Right renal cortex interstitium (tissue), 3 donors: ENCODE measurements at regions not wholly inside any gene's neighbourhood (a gene's known extent, or its start where the extent isn't known, plus 50 kb on each side); places are given as distances from the start of the nearest gene placed in this dataset.
A peak's percentile ranks its signal among the peaks of the same experiment; 100 is the strongest.

Experiments
- DNase-seq, 3 donors: peaks; one replicate each; pipeline ENCODE4 v3.0.0-alpha.2; 2013; ENCODE audit warnings: low read depth in 3 of 3, low spot score in 2 of 3

DNA sequence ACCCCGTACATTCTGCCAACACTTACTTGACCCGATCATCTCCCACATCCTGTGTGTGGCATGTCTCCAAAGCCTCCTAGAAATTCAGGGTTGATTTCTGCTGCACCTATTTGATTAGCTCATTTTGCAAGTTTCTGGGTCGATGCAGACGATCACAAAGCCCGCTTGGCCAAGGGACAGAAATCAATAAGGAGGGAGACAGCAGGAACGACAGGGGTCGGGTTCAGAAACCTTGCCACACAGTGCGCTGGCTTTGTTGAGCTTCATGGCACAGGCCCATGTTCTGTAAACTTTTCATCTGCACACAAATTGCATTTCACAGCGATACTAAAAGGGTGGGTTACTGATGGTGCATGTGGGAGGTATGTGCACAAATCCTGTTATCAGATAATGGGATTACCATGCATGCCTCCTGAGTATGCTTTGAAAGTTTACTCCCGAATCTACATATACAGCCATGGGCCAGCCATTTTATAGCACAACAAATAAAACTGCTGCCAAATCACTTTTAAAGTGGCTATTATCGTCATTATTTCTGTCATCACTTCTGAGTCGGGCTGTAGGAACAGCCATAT, 95.9 kb upstream of the ATP11B start:
- no peak for DNase-seq

GRCh38 chr3:182698078-182698477, 95.2 kb upstream of the ATP11B start:
- no peak for DNase-seq

- DNase-seq = no peak
Measured at GRCh38 chr3:182699550-182700170, 93.6 kb upstream of the ATP11B start.

GRCh38 chr3:182702216-182702615, 91.1 kb upstream of the ATP11B start:
- DNase-seq = no peak

DNA sequence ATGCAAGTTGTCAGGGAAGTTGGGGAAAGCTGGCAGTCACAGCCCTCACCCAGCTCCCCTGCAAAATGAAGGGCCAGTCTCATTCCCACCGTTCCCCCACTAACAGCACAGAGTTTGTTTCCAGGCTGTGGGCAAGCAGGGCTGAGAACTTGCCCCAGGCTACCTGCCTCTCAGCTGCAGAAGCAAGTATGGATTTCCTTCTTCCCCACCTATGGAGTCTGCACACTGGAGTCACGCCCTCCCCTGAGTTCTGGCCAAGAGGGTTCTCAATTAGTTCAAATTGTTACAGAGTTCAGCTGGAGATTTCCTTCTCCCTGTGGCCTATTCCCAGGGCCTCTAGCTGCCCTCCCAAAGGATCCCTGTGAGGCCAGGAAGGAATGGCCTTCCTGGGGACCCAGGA, 90.1 kb upstream of the ATP11B start:
- no peak for DNase-seq

DNA sequence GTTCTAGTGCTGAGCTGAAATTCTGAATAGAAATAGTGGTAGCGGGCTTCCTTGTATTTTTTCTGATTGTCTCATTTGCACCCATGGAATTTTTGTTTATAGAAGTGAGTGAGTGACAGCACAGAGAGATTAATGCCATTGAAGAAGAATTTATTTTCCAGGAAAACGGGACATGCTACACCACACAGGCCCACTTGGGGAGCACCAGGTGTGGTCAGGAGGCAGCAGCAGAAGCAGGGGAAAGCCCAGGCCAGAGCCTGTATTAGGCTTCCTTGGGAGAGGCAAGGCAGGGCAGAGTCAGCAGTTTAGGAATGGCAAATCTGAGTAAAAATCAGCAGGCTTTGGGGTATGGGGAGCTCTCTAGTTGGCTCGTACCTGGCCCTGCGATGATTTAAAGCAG, 88.4 kb upstream of the ATP11B start:
- no peak for DNase-seq

GRCh38 chr3:182708810-182709209, 84.5 kb upstream of the ATP11B start:
- no peak for DNase-seq

- DNase-seq = no peak
Measured at GRCh38 chr3:182709306-182709705, 84.0 kb upstream of the ATP11B start.

- no peak for DNase-seq
Measured at GRCh38 chr3:182710557-182711157, 82.6 kb upstream of the ATP11B start.

DNA sequence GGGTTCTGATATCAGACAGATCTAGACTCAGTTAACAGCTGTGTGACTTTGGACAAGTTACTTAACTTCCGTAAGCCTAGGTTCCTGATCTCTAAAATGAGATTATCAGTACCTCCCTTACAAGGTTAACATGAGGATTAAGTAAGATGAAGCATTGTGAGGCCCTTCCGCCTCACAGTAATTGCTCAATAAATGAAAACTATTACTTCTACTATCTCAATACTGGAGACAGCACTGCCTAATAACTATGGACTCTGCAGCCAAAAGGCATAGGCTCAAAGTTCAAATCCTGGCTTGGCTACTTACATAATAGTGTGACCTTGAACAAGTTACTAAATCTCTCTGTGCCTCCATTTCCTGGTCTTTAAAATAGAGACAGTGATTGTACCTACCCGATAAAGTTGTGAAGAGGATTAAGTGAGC, 82.0 kb upstream of the ATP11B start:
- DNase-seq = no peak

- no peak for DNase-seq
Measured at GRCh38 chr3:182711853-182712252, 81.5 kb upstream of the ATP11B start.

- no peak for DNase-seq
Measured at GRCh38 chr3:182713111-182713510, 80.2 kb upstream of the ATP11B start.

DNA sequence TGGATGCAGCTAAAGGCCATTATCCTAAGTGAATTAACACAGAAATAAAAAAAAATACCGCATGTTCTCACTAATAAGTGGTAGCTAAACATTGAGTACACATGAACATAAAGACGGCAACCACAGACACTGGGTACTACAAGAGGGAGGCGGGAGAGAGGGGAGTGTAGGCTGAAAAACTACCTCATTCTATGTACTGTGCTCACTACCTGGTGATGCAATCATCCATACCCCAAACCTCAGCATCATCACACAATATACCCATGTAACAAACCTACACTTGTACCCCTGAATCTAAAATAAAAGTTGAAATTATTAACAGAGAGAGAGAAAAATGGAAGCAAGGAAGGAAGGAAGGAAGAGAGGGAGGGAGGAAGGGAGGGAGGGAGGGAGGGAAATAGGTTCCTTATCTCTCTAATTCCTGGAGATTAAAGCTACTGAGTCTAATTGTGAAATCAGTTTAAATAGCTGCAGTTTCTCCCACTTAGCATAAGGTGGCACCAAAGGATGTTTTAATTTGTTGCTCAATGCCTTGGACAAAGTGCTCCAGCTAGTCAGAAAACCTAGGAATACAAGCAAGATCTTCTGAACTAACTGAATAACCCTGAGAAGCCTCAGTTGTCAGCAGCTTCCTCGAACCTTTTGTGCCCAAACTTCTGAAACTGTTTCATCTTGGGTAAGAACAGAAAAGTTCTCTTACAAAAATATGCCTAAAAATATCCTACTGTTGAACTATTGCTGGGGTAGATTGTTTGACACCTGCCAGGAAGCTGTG, 79.4 kb upstream of the ATP11B start:
- DNase-seq = no peak

DNA sequence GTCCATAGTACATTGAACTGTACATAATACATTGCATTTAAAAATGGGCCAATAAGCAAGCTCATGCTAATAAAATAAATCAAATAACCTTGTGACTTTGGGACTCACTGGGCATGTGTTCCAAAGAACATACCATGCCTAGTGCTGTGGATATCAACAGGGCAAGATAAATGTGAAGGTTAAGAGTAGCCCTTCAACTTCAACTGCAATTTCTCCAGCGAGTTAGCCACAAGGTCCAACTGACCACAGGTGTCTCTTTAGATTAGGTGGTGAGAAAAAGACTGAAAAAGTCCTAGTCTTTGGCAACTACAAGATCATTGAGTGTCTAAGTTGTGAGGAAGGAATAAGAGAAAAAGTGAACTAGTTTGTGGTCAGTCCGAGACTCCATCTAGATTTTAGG, 78.3 kb upstream of the ATP11B start:
- no peak for DNase-seq

DNA sequence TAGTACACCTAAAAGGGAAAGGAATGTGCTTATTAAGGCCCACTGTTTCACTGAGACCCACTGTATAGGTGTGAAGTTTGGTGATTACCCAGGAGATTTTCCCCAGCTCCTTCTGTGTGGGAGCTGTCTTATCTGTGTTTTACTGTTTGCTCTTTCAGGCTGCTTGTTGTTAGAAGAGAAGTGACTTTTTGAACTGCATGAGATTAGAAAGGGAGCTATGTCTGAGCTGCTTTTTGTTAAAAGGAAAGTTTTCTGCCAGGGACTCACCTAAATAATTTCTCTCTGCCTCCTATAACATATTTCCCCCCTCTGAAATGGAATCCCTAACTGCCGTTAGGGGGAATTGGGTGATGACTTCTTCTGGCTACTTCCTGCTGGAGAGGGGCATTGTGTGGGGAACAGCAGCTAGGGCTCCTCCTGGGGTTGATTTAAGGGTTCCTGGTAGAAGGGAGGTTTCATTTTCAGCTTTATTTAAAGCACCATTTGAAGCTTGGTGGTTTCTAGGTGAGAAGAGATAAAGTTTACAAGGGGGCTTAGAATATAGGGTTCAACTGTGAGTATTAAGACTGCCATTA, 77.1 kb upstream of the ATP11B start:
- no peak for DNase-seq

GRCh38 chr3:182717216-182717615, 76.1 kb upstream of the ATP11B start:
- no peak for DNase-seq

GRCh38 chr3:182722907-182723306, 70.4 kb upstream of the ATP11B start:
- no peak for DNase-seq

DNA sequence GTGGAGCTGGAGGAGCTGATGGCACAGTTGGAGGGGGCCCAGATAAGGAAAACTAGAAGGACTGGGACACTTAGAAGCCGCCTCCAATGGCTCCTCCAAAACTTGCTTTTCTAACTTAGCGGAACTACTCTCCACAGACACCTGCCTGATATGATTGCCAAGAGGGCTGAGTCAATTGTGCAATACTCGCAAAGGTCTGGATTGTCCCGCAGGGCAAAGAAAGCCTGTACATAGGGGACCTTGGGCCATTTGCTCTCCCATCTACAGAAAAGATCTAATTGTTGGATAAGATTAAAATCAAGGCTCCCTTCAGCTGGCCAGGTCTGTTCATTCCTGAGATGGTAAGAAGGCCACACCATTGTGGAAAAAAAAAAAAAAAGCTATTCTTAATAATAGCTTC, 69.7 kb upstream of the ATP11B start:
- DNase-seq = no peak

DNA sequence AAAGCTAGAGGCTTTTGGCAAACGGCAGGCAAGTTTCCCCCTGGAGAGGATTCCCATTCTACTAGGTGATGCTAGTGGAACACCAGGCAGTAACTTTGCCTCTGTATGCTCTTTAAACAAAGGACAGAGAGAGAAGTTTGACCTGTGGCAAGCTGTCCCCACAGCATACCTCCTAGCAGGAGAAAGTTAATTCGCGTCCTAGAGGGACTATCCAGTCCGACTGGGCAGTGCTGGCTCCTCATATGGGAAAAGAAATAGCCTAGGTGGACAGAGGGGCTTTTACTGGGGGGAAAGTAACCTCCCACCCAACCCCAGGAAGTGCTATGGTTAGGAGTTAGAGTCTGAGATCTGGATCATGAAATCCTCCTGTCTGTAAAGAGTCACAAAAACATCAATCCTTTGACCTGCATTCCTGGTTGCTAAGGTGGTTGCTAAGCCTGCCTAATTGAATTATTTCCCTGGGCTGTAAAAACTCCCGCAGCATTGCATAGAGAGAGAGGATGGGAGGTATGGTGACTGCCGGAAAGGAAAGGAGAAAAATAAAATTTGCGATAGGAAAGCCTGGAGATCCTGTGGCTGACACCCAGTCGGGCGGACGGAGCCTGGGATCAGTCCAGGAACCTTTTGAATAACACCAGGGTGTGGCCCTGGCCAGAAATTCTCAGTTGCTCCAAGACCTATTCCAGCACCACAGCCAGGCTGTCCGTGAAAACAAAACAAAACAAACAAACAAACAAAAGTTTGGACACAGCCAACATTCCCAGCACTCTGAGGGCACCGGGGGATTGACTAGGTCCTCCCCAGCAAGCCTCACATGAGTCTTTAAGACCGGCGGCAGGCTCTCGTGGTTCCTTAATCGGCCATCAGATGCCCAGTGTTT, 67.7 kb upstream of the ATP11B start:
- DNase-seq = peak; percentile 48 to 66 (median 58)
